ENCODE measurements at regions not wholly inside any gene's neighbourhood (a gene's known extent, or its start where the extent isn't known, plus 50 kb on each side); places are given as distances from the start of the nearest gene placed in this dataset.

- CTCF ChIA-PET = no interaction called here
- Mint-ChIP-seq H3K9me3 (peaks cover 0 to 20% (median 9%) of the 10 kb centered on the region in 11 donors), H3K36me3 (no peaks in the 10 kb centered on the region), H3K4me1 (no peaks in the 10 kb centered on the region), H3K27ac (no peak overlapping the region), H3K27me3 (no peaks in the 10 kb centered on the region), H3K4me3 (no peak overlapping the region)
- no peaks in the 10 kb centered on the region for H3K4me1 ChIP-seq (ENCODE audit: control insufficient read depth in 2 of 2, insufficient read depth in 2 of 2, low read length in 2 of 2)
- DNase-seq = no peak
- no peak overlapping the region for H3K4me3 ChIP-seq (ENCODE audit: low read length)
- POLR2A ChIA-PET = no interaction called here
- H3K9me3 ChIP-seq (ENCODE audit: control insufficient read depth in 2 of 3, low read length in 3 of 3) = peaks cover 0 to 4% (median 0%) of the 10 kb centered on the region in 3 experiments
- H3K36me3 ChIP-seq (ENCODE audit: control insufficient read depth in 2 of 3, insufficient read depth in 3 of 3, low read length in 3 of 3) = no peaks in the 10 kb centered on the region
- no peaks in the 10 kb centered on the region for H3K27me3 ChIP-seq (ENCODE audit: control insufficient read depth in 2 of 2, insufficient read depth in 2 of 2, low read length in 2 of 2)
- no peak for ATAC-seq
- intact Hi-C loops (cut with micrococcal nuclease) = no loop called here
- no peak overlapping the region for H3K27ac ChIP-seq (ENCODE audit: low read depth, low read length)
Observed at GRCh38 chr9:24731754-24732153, 186.1 kb upstream of the IZUMO3 start.

DNA sequence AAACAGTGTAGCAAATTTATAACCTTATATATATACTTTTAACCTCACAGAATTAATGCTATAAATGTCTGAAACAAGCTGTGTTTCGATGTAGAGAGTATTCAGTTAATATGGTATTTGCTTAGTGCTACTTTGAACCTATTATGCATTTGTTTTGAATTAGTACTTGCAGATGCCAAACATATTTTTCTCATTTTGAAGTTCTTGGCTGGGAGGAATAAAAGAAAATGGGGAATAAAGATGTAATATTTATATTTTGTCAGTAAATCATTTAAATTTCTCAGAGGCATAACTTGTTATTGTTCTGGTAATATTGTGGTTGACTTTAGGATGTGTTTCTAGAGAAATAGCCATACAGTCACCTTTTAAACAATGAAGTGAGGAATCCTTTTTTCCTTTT, 175.9 kb upstream of the IZUMO3 start:
- H3K36me3 Mint-ChIP-seq = peaks cover 0 to 11% (median 0%) of the 10 kb centered on the region in 5 donors
- Histone ChIP-seq H3K9me3 (ENCODE audit: control insufficient read depth in 2 of 3, low read length in 3 of 3) (no peaks in the 10 kb centered on the region), H3K27ac (ENCODE audit: low read depth, low read length) (no peak overlapping the region), H3K36me3 (ENCODE audit: control insufficient read depth in 2 of 3, insufficient read depth in 3 of 3, low read length in 3 of 3) (no peaks in the 10 kb centered on the region), H3K4me1 (ENCODE audit: control insufficient read depth in 2 of 2, insufficient read depth in 2 of 2, low read length in 2 of 2) (no peaks in the 10 kb centered on the region), H3K4me3 (ENCODE audit: low read length) (no peak overlapping the region), H3K27me3 (ENCODE audit: control insufficient read depth in 2 of 2, insufficient read depth in 2 of 2, low read length in 2 of 2) (no peaks in the 10 kb centered on the region)
- no peaks in the 10 kb centered on the region for H3K27me3 Mint-ChIP-seq
- POLR2A ChIA-PET = no interaction called here
- H3K4me3 Mint-ChIP-seq = no peak overlapping the region
- peaks cover 3 to 38% (median 9%) of the 10 kb centered on the region in 11 donors for H3K9me3 Mint-ChIP-seq
- ATAC-seq = no peak
- H3K27ac Mint-ChIP-seq = no peak overlapping the region
- intact Hi-C loops (cut with micrococcal nuclease) = no loop called here
- DNase-seq = no peak
- no peaks in the 10 kb centered on the region for H3K4me1 Mint-ChIP-seq
- CTCF ChIA-PET = no interaction called here

DNA sequence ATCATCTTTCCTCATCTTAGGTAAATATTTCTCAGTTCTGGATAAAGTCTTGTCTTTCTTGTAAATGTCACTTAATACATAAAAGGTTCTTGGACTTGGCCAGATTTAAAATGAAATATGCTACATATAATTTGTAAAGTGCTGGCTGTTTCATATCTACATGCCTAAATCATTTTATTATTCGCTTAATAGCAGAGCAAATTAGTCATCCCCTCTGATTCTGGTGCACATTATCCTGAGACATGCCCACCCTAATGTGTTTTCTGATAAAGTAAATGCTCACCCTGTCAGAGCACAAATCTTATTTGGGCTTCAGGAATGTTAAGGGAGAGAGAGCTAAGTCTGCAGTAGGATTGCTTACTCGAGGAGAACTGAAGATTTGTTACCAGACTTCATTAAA, 166.5 kb upstream of the IZUMO3 start:
- Mint-ChIP-seq H3K9me3 (peaks cover 0 to 22% (median 6%) of the 10 kb centered on the region in 11 donors), H3K27me3 (no peaks in the 10 kb centered on the region), H3K36me3 (no peaks in the 10 kb centered on the region), H3K4me1 (no peaks in the 10 kb centered on the region), H3K27ac (no peak overlapping the region), H3K4me3 (no peak overlapping the region)
- intact Hi-C loops (cut with micrococcal nuclease) = no loop called here
- H3K4me3 ChIP-seq (ENCODE audit: low read length) = no peak overlapping the region
- POLR2A ChIA-PET = no interaction called here
- H3K4me1 ChIP-seq (ENCODE audit: control insufficient read depth in 2 of 2, insufficient read depth in 2 of 2, low read length in 2 of 2) = no peaks in the 10 kb centered on the region
- H3K9me3 ChIP-seq (ENCODE audit: control insufficient read depth in 2 of 3, low read length in 3 of 3) = no peaks in the 10 kb centered on the region
- CTCF ChIA-PET = no interaction called here
- H3K27me3 ChIP-seq (ENCODE audit: control insufficient read depth in 2 of 2, insufficient read depth in 2 of 2, low read length in 2 of 2) = no peaks in the 10 kb centered on the region
- H3K27ac ChIP-seq (ENCODE audit: low read depth, low read length) = no peak overlapping the region
- ATAC-seq = no peak
- DNase-seq = no peak
- no peaks in the 10 kb centered on the region for H3K36me3 ChIP-seq (ENCODE audit: control insufficient read depth in 2 of 3, insufficient read depth in 3 of 3, low read length in 3 of 3)

DNA sequence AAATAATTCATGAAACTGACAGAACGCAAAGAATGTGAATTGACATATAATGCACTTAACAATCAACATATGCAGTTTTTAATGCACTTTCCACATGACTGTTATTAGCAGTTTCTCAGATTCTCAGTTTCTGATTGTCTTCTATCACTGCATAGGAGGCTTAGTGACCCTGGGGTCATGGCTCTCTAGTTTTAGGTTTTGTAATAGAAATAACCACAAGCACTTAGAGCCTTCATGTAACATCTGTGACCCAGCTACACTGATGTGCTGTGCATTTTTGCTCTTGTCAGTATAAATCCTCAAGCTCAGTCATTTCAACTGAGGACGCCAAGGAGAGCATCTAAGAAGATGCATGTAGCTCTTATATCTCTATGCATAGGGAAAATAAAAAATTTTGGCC, 163.1 kb upstream of the IZUMO3 start:
- no peak overlapping the region for H3K4me3 ChIP-seq (ENCODE audit: low read length)
- no peak overlapping the region for H3K27ac ChIP-seq (ENCODE audit: low read depth, low read length)
- Mint-ChIP-seq H3K27ac (no peak overlapping the region), H3K36me3 (no peaks in the 10 kb centered on the region), H3K9me3 (peaks cover 0 to 15% (median 7%) of the 10 kb centered on the region in 11 donors), H3K27me3 (no peaks in the 10 kb centered on the region), H3K4me1 (no peaks in the 10 kb centered on the region), H3K4me3 (no peak overlapping the region)
- H3K9me3 ChIP-seq (ENCODE audit: control insufficient read depth in 2 of 3, low read length in 3 of 3) = no peaks in the 10 kb centered on the region
- ChIA-PET CTCF (no interaction called here), POLR2A (no interaction called here)
- H3K36me3 ChIP-seq (ENCODE audit: control insufficient read depth in 2 of 3, insufficient read depth in 3 of 3, low read length in 3 of 3) = no peaks in the 10 kb centered on the region
- H3K4me1 ChIP-seq (ENCODE audit: control insufficient read depth in 2 of 2, insufficient read depth in 2 of 2, low read length in 2 of 2) = no peaks in the 10 kb centered on the region
- no peaks in the 10 kb centered on the region for H3K27me3 ChIP-seq (ENCODE audit: control insufficient read depth in 2 of 2, insufficient read depth in 2 of 2, low read length in 2 of 2)
- ATAC-seq (no peak), DNase-seq (no peak)
- intact Hi-C loops (cut with micrococcal nuclease) = no loop called here

- ChIA-PET CTCF (no interaction called here), POLR2A (no interaction called here)
- Histone ChIP-seq H3K27ac (ENCODE audit: low read depth, low read length) (no peak overlapping the region), H3K9me3 (ENCODE audit: control insufficient read depth in 2 of 3, low read length in 3 of 3) (no peaks in the 10 kb centered on the region), H3K4me1 (ENCODE audit: control insufficient read depth in 2 of 2, insufficient read depth in 2 of 2, low read length in 2 of 2) (no peaks in the 10 kb centered on the region), H3K27me3 (ENCODE audit: control insufficient read depth in 2 of 2, insufficient read depth in 2 of 2, low read length in 2 of 2) (no peaks in the 10 kb centered on the region), H3K36me3 (ENCODE audit: control insufficient read depth in 2 of 3, insufficient read depth in 3 of 3, low read length in 3 of 3) (no peaks in the 10 kb centered on the region), H3K4me3 (ENCODE audit: low read length) (no peak overlapping the region)
- no peaks in the 10 kb centered on the region for H3K27me3 Mint-ChIP-seq
- H3K9me3 Mint-ChIP-seq = peaks cover 0 to 31% (median 10%) of the 10 kb centered on the region in 11 donors
- H3K27ac Mint-ChIP-seq = no peak overlapping the region
- peaks cover 0 to 5% (median 0%) of the 10 kb centered on the region in 5 donors for H3K36me3 Mint-ChIP-seq
- peak overlapping the region in 2 of 10 donors; percentile 2 to 61 for H3K4me3 Mint-ChIP-seq
- no peak for DNase-seq
- intact Hi-C loops (cut with micrococcal nuclease) = loop anchor here in 1 of 2 donors (10.0 kb wide), 1 partner anchor 64 kb away; no protein-coding TSS in a partner anchor
- peaks cover 0 to 3% (median 0%) of the 10 kb centered on the region in 7 donors for H3K4me1 Mint-ChIP-seq
- no peak for ATAC-seq
Observed at GRCh38 chr9:24698881-24699518, 153.3 kb upstream of the IZUMO3 start.

GRCh38 chr9:24672336-24672735, 126.6 kb upstream of the IZUMO3 start:
- H3K36me3 Mint-ChIP-seq = peaks cover 0 to 3% (median 0%) of the 10 kb centered on the region in 5 donors
- ChIA-PET POLR2A (no interaction called here), CTCF (no interaction called here)
- DNase-seq (no peak), ATAC-seq (no peak)
- no peaks in the 10 kb centered on the region for H3K27me3 Mint-ChIP-seq
- Histone ChIP-seq H3K36me3 (ENCODE audit: control insufficient read depth in 2 of 3, insufficient read depth in 3 of 3, low read length in 3 of 3) (no peaks in the 10 kb centered on the region), H3K4me3 (ENCODE audit: low read length) (no peak overlapping the region), H3K9me3 (ENCODE audit: control insufficient read depth in 2 of 3, low read length in 3 of 3) (peaks cover 0 to 4% (median 0%) of the 10 kb centered on the region in 3 experiments), H3K27me3 (ENCODE audit: control insufficient read depth in 2 of 2, insufficient read depth in 2 of 2, low read length in 2 of 2) (no peaks in the 10 kb centered on the region), H3K4me1 (ENCODE audit: control insufficient read depth in 2 of 2, insufficient read depth in 2 of 2, low read length in 2 of 2) (no peaks in the 10 kb centered on the region), H3K27ac (ENCODE audit: low read depth, low read length) (no peak overlapping the region)
- H3K4me1 Mint-ChIP-seq = no peaks in the 10 kb centered on the region
- intact Hi-C loops (cut with micrococcal nuclease) = no loop called here
- no peak overlapping the region for H3K27ac Mint-ChIP-seq
- peaks cover 0 to 26% (median 9%) of the 10 kb centered on the region in 11 donors for H3K9me3 Mint-ChIP-seq
- no peak overlapping the region for H3K4me3 Mint-ChIP-seq

DNA sequence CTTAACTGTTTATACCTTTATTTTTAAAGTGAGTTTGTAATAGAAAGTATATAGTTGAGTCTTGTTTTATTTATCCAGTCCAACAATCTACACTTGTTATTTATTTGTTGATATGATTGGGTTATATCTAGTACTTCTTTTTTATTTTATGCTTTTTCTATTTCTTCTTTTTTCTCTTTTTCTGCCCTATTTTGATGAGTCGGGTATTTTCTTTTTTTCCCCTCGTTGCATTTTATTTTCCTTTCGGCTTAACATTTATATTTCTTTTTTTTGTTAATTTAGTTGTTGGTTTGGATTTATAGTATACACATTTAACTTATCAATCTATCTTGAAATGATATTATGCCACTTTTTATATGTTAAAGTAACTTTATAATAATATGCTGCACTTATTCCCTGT, 111.7 kb upstream of the IZUMO3 start:
- CTCF ChIA-PET = no interaction called here
- H3K4me1 ChIP-seq (ENCODE audit: control insufficient read depth in 2 of 2, insufficient read depth in 2 of 2, low read length in 2 of 2) = no peaks in the 10 kb centered on the region
- H3K9me3 ChIP-seq (ENCODE audit: control insufficient read depth in 2 of 3, low read length in 3 of 3) = no peaks in the 10 kb centered on the region
- intact Hi-C loops (cut with micrococcal nuclease) = no loop called here
- Mint-ChIP-seq H3K36me3 (no peaks in the 10 kb centered on the region), H3K27me3 (no peaks in the 10 kb centered on the region), H3K9me3 (peaks cover 3 to 44% (median 15%) of the 10 kb centered on the region in 11 donors), H3K27ac (no peak overlapping the region), H3K4me1 (no peaks in the 10 kb centered on the region), H3K4me3 (no peak overlapping the region)
- DNase-seq (no peak), ATAC-seq (no peak)
- no peaks in the 10 kb centered on the region for H3K36me3 ChIP-seq (ENCODE audit: control insufficient read depth in 2 of 3, insufficient read depth in 3 of 3, low read length in 3 of 3)
- no peak overlapping the region for H3K4me3 ChIP-seq (ENCODE audit: low read length)
- no peak overlapping the region for H3K27ac ChIP-seq (ENCODE audit: low read depth, low read length)
- no peaks in the 10 kb centered on the region for H3K27me3 ChIP-seq (ENCODE audit: control insufficient read depth in 2 of 2, insufficient read depth in 2 of 2, low read length in 2 of 2)
- POLR2A ChIA-PET = no interaction called here

All from naive thymus-derived CD4-positive, alpha-beta T cell (primary cell).